ENCODE measurements at regions not wholly inside any gene's neighbourhood (a gene's known extent, or its start where the extent isn't known, plus 50 kb on each side); places are given as distances from the start of the nearest gene placed in this dataset.

GRCh38 chr5:97454015-97454414 is 271.0 kb upstream of the RIOK2 start:
- DNase-seq (ENCODE audit: low spot score in 2 of 2, unreplicated experiment in 2 of 2) = no peak
- H3K9me3 Mint-ChIP-seq = no peaks in the 10 kb centered on the region
- no peaks in the 10 kb centered on the region for H3K27me3 Mint-ChIP-seq (ENCODE audit: low read depth)
- no peak overlapping the region for H3K27ac Mint-ChIP-seq
- TF ChIP-seq, protein P1, sequence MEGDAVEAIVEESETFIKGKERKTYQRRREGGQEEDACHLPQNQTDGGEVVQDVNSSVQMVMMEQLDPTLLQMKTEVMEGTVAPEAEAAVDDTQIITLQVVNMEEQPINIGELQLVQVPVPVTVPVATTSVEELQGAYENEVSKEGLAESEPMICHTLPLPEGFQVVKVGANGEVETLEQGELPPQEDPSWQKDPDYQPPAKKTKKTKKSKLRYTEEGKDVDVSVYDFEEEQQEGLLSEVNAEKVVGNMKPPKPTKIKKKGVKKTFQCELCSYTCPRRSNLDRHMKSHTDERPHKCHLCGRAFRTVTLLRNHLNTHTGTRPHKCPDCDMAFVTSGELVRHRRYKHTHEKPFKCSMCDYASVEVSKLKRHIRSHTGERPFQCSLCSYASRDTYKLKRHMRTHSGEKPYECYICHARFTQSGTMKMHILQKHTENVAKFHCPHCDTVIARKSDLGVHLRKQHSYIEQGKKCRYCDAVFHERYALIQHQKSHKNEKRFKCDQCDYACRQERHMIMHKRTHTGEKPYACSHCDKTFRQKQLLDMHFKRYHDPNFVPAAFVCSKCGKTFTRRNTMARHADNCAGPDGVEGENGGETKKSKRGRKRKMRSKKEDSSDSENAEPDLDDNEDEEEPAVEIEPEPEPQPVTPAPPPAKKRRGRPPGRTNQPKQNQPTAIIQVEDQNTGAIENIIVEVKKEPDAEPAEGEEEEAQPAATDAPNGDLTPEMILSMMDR (IDR thresholded peaks at IDR 0.05; ENCODE audit: unreplicated experiment) = no peak
- no peak overlapping the region for H3K4me3 Mint-ChIP-seq
- H3K4me1 Mint-ChIP-seq = no peaks in the 10 kb centered on the region
- H3K36me3 Mint-ChIP-seq = no peaks in the 10 kb centered on the region

- H3K27me3 Mint-ChIP-seq (ENCODE audit: low read depth) = no peaks in the 10 kb centered on the region
- DNase-seq (ENCODE audit: low spot score in 2 of 2, unreplicated experiment in 2 of 2) = no peak
- TF ChIP-seq, protein P1 (IDR thresholded peaks at IDR 0.05; ENCODE audit: unreplicated experiment) = no peak
- H3K4me3 Mint-ChIP-seq = no peak overlapping the region
- no peak overlapping the region for H3K27ac Mint-ChIP-seq
- no peaks in the 10 kb centered on the region for H3K4me1 Mint-ChIP-seq
- H3K36me3 Mint-ChIP-seq = no peaks in the 10 kb centered on the region
- no peaks in the 10 kb centered on the region for H3K9me3 Mint-ChIP-seq
Measured at GRCh38 chr5:97455996-97456395, 272.9 kb upstream of the RIOK2 start.

DNA sequence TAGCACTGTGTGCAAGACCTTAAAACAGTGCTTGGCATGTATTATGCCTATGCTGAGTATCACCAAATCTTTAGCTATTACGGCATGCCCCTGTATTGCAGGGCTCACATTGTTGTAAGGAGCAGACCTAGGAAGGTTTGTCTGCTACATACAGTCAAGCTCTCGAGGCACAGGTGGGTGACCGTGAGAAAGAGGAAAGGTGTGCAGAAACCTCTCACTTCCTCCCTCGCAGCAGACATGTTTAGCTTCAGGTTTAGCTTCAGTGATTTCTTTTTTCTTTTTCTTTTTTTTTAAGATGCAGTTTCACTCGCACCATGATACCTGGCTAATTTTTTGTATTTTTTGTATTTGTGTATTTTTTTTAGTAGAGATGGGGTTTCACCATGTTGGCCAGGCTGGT is 275.8 kb upstream of the RIOK2 start:
- H3K27me3 Mint-ChIP-seq (ENCODE audit: low read depth) = no peaks in the 10 kb centered on the region

GRCh38 chr5:97471951-97472350 is 288.9 kb upstream of the RIOK2 start:
- Mint-ChIP-seq H3K9me3 (peaks cover 10% of the 10 kb centered on the region), H3K4me1 (no peaks in the 10 kb centered on the region), H3K27ac (no peak overlapping the region), H3K27me3 (ENCODE audit: low read depth) (no peaks in the 10 kb centered on the region), H3K36me3 (no peaks in the 10 kb centered on the region), H3K4me3 (no peak overlapping the region)
- TF ChIP-seq, protein P1 (IDR thresholded peaks at IDR 0.05; ENCODE audit: unreplicated experiment) = no peak
- DNase-seq (ENCODE audit: low spot score in 2 of 2, unreplicated experiment in 2 of 2) = no peak

More for the DNA sequence above, 275.8 kb upstream of the RIOK2 start:
- Mint-ChIP-seq H3K4me1 (no peaks in the 10 kb centered on the region), H3K27ac (no peak overlapping the region), H3K4me3 (no peak overlapping the region), H3K36me3 (no peaks in the 10 kb centered on the region), H3K9me3 (no peaks in the 10 kb centered on the region)
- no peak for DNase-seq (ENCODE audit: low spot score in 2 of 2, unreplicated experiment in 2 of 2)
- TF ChIP-seq, protein P1 (IDR thresholded peaks at IDR 0.05; ENCODE audit: unreplicated experiment) = no peak

- H3K36me3 Mint-ChIP-seq = no peaks in the 10 kb centered on the region
- no peaks in the 10 kb centered on the region for H3K4me1 Mint-ChIP-seq
- DNase-seq (ENCODE audit: low spot score in 2 of 2, unreplicated experiment in 2 of 2) = no peak
- H3K4me3 Mint-ChIP-seq = no peak overlapping the region
- no peak overlapping the region for H3K27ac Mint-ChIP-seq
- no peaks in the 10 kb centered on the region for H3K9me3 Mint-ChIP-seq
- TF ChIP-seq, protein P1 (IDR thresholded peaks at IDR 0.05; ENCODE audit: unreplicated experiment) = no peak
- peaks cover 2% of the 10 kb centered on the region for H3K27me3 Mint-ChIP-seq (ENCODE audit: low read depth)
Measured at GRCh38 chr5:97475847-97476246, 292.8 kb upstream of the RIOK2 start.

Measured in mesothelial cell of epicardium (in vitro differentiated cells).